ENCODE measurements at regions not wholly inside any gene's neighbourhood (a gene's known extent, or its start where the extent isn't known, plus 50 kb on each side); places are given as distances from the start of the nearest gene placed in this dataset.

GRCh38 chr2:8317418-8317817, 364.4 kb upstream of the ID2 start:
- Histone ChIP-seq H3K4me1 (ENCODE audit: control insufficient read depth in 4 of 4, insufficient read depth in 4 of 4, low read length in 3 of 4) (peaks cover 0 to 10% (median 3%) of the 10 kb centered on the region in 4 donors), H3K27ac (ENCODE audit: low read depth in 1 of 2, low read length in 2 of 2) (no peak overlapping the region), H3K4me3 (ENCODE audit: low read depth in 1 of 3, low read length in 3 of 3) (no peak overlapping the region), H3K27me3 (ENCODE audit: control insufficient read depth in 4 of 4, insufficient read depth in 4 of 4, low read length in 3 of 4) (no peaks in the 10 kb centered on the region), H3K36me3 (ENCODE audit: control insufficient read depth in 4 of 4, insufficient read depth in 3 of 4, low read depth in 1 of 4, low read length in 3 of 4) (no peaks in the 10 kb centered on the region), H3K9ac (ENCODE audit: low read depth in 1 of 2, low read length in 2 of 2) (no peak overlapping the region), H3K9me3 (ENCODE audit: control insufficient read depth in 4 of 4, low read length in 3 of 4) (no peaks in the 10 kb centered on the region)
- DNase-seq (ENCODE audit: low spot score), result no peak
- TF ChIP-seq HNF4G (IDR thresholded peaks at IDR 0.05) (no peak), HNF4A (conservative IDR thresholded peaks at IDR 0.05) (no peak), TAF1 (conservative IDR thresholded peaks at IDR 0.05) (no peak), NR2F2 (IDR thresholded peaks at IDR 0.05) (no peak), ZBTB33 (IDR thresholded peaks at IDR 0.05) (no peak), MAX (IDR thresholded peaks at IDR 0.05) (no peak), RAD21 (IDR thresholded peaks at IDR 0.05) (no peak), CTCF (IDR thresholded peaks at IDR 0.05; ENCODE audit: low read depth, low read length, missing input control) (no peak), GABPA (IDR thresholded peaks at IDR 0.05 in 1 of 2, conservative IDR thresholded peaks at IDR 0.05 in 1 of 2) (no peak), SP1 (IDR thresholded peaks at IDR 0.05) (no peak), REST (IDR thresholded peaks at IDR 0.05) (no peak), JUND (IDR thresholded peaks at IDR 0.05) (no peak), FOXA2 (IDR thresholded peaks at IDR 0.05) (no peak), YY1 (IDR thresholded peaks at IDR 0.05) (no peak), ATF3 (IDR thresholded peaks at IDR 0.05) (no peak), FOXA1 (IDR thresholded peaks at IDR 0.05) (no peak), RXRA (IDR thresholded peaks at IDR 0.05) (no peak)
- 87% methylated on average over 10 of the region's 10 CpGs for WGBS

- H3K36me3 ChIP-seq (ENCODE audit: control insufficient read depth in 4 of 4, insufficient read depth in 3 of 4, low read depth in 1 of 4, low read length in 3 of 4), result no peaks in the 10 kb centered on the region
- no peaks in the 10 kb centered on the region for H3K4me1 ChIP-seq (ENCODE audit: control insufficient read depth in 4 of 4, insufficient read depth in 4 of 4, low read length in 3 of 4)
- no peak overlapping the region for H3K9ac ChIP-seq (ENCODE audit: low read depth in 1 of 2, low read length in 2 of 2)
- WGBS, result 92% methylated on average over 2 of the region's 2 CpGs
- H3K4me3 ChIP-seq (ENCODE audit: low read depth in 1 of 3, low read length in 3 of 3), result no peak overlapping the region
- H3K27me3 ChIP-seq (ENCODE audit: control insufficient read depth in 4 of 4, insufficient read depth in 4 of 4, low read length in 3 of 4), result no peaks in the 10 kb centered on the region
- H3K9me3 ChIP-seq (ENCODE audit: control insufficient read depth in 4 of 4, low read length in 3 of 4), result no peaks in the 10 kb centered on the region
- no peak overlapping the region for H3K27ac ChIP-seq (ENCODE audit: low read depth in 1 of 2, low read length in 2 of 2)
- no peak for DNase-seq (ENCODE audit: low spot score)
- TF ChIP-seq JUND (IDR thresholded peaks at IDR 0.05) (no peak), NR2F2 (IDR thresholded peaks at IDR 0.05) (no peak), RAD21 (IDR thresholded peaks at IDR 0.05) (no peak)
Observed at GRCh38 chr2:8319219-8319618, 362.6 kb upstream of the ID2 start.
